Sigmoid colon (tissue), 6 donors: ENCODE measurements at regions not wholly inside any gene's neighbourhood (a gene's known extent, or its start where the extent isn't known, plus 50 kb on each side); places are given as distances from the start of the nearest gene placed in this dataset.

Experiments
- DNase-seq: peaks from one replicate; pipeline ENCODE4 v3.0.0-alpha.2; 2019
- H3K27ac ChIP-seq, 4 donors: fragments of 200-600 bp; sonication (generic); one replicate each; pipeline ENCODE4 v1.5.1; 2016 to 2019; ENCODE audit warnings: mild to moderate bottlenecking in 1 of 4
- H3K27me3 ChIP-seq, 3 donors: fragments of 200-600 bp; sonication (generic); one replicate each; pipeline ENCODE4 v1.5.1; 2019; ENCODE audit warnings: mild to moderate bottlenecking in 1 of 3
- H3K36me3 ChIP-seq, 4 donors: fragments of 200-600 bp; sonication (generic); one replicate each; pipeline ENCODE4 v1.5.1; 2016 to 2019
- H3K4me1 ChIP-seq, 4 donors: fragments of 200-600 bp; sonication (generic); one replicate each; pipeline ENCODE4 v1.5.1; 2017 to 2019
- H3K4me3 ChIP-seq, 4 donors: fragments of 200-600 bp; sonication (generic); one replicate each; pipeline ENCODE4 v1.5.1; 2017 to 2019; ENCODE audit warnings: mild to moderate bottlenecking in 2 of 4, moderate library complexity in 1 of 4
- H3K9me3 ChIP-seq, 4 donors: fragments of 200-600 bp in 3 of 4; sonication (generic) in 3 of 4; one replicate each; pipeline versions ENCODE4 v1.5.1 to v1.6.1; 2013 to 2019
- CTCF ChIP-seq, 4 experiments: fragments of 450-650 bp in 3 of 4; fragments of 200-600 bp in 1 of 4; IDR thresholded peaks; one replicate each; pipeline ENCODE4 v1.5.1; 2016 to 2019; ENCODE audit warnings: antibody characterized with exemption in 4 of 4, mild to moderate bottlenecking in 3 of 4, moderate library complexity in 2 of 4
- EP300 ChIP-seq, 4 donors: sonication (generic); formaldehyde crosslinking; IDR thresholded peaks; one replicate each; pipeline ENCODE4 v1.6.1; 2017; ENCODE audit warnings: antibody characterized with exemption in 4 of 4
- POLR2A ChIP-seq, 2 donors: fragments of 450-650 bp; IDR thresholded peaks; one replicate each; pipeline ENCODE4 v1.6.1; 2016; ENCODE audit warnings: antibody characterized with exemption in 2 of 2, mild to moderate bottlenecking in 2 of 2, moderate library complexity in 2 of 2
- POLR2AphosphoS5 ChIP-seq, 4 donors: sonication (generic); formaldehyde crosslinking; IDR thresholded peaks; one replicate each; pipeline ENCODE4 v1.6.1; 2017; ENCODE audit warnings: antibody characterized with exemption in 4 of 4
- WGBS, 2 donors: extraction: QIAGEN DNeasy Blood & Tissue Kit; methylation state at CpG; one replicate each; pipeline ENCODE4 v1.1.7; 2013; 5-methylcytosine and 5-hydroxymethylcytosine counted together
- intact Hi-C: fragments of 100-400 bp; cut with DNase I; formaldehyde crosslinking; loops from one replicate; pipeline ENCODE4 v1.15.1; 2023
- donor health status: healthy with polysubstance abuse.
- donor health status: healthy.

DNA sequence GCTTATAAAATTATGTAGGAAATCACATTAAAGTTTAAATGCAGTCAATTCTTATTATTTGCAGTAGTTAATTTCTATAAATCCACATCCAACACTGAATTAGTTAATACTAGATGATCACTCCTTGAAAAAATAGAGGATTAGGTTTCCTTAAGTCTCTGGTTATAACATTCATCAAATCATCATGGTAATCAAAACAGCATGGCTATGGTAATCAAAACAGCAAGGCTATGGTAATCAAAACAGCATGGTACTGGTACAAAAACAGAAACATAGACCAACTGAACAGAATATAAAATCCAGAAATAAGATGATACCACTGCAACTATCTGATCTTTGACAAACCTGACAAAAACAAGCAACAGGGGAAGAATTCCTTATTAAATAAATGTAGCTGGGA is 814.6 kb upstream of the CCDC179 start:
- Histone ChIP-seq H3K9me3 (no peaks in the 10 kb centered on the region), H3K4me1 (no peaks in the 10 kb centered on the region), H3K4me3 (no peak overlapping the region), H3K27me3 (no peaks in the 10 kb centered on the region), H3K36me3 (no peaks in the 10 kb centered on the region), H3K27ac (no peak overlapping the region)
- no peak for TF ChIP-seq CTCF (IDR thresholded peaks at IDR 0.05)
- TF ChIP-seq EP300 (IDR thresholded peaks at IDR 0.05) = no peak
- TF ChIP-seq POLR2A (IDR thresholded peaks at IDR 0.05) = no peak
- TF ChIP-seq POLR2AphosphoS5 (IDR thresholded peaks at IDR 0.05) = no peak
- DNase-seq = no peak
- intact Hi-C loops = no loop called here

DNA sequence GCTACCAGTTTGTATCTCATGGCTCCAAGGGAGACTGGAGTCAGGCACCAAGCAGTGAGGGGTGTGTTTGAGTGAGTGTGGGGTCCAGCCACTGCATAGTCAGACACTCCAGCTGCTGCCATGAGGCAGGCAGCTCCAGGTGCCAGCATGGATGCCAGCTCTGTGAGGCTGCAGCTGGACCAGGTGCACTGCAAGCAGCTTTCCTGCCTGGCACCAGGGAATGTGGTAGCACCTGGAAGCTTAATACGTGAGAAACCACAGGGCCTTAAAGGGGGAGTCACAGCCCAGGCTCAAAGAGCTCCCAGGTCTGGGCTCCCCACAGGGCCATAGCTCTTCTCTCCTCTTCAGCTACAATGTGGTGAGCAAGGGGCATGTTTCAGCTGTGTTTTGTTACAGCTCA is 817.8 kb upstream of the LUZP2 start:
- Histone ChIP-seq H3K27ac (no peak overlapping the region), H3K4me1 (no peaks in the 10 kb centered on the region), H3K27me3 (no peaks in the 10 kb centered on the region), H3K4me3 (no peak overlapping the region), H3K36me3 (no peaks in the 10 kb centered on the region), H3K9me3 (no peaks in the 10 kb centered on the region)
- WGBS, 2 donors = 63 to 83% methylated on average over 1 of the region's 1 CpG
- TF ChIP-seq POLR2AphosphoS5 (IDR thresholded peaks at IDR 0.05) = no peak
- no peak for TF ChIP-seq CTCF (IDR thresholded peaks at IDR 0.05)
- TF ChIP-seq EP300 (IDR thresholded peaks at IDR 0.05) = no peak
- TF ChIP-seq POLR2A (IDR thresholded peaks at IDR 0.05) = no peak
- DNase-seq = no peak
- intact Hi-C loops = no loop called here

- no peaks in the 10 kb centered on the region for H3K4me1 ChIP-seq
- no peaks in the 10 kb centered on the region for H3K36me3 ChIP-seq
- WGBS, 2 donors = 90 to 91% methylated on average over 10 of the region's 10 CpGs
- intact Hi-C loops = no loop called here
- H3K27me3 ChIP-seq = no peaks in the 10 kb centered on the region
- no peak for DNase-seq
- no peak overlapping the region for H3K4me3 ChIP-seq
- H3K27ac ChIP-seq = no peak overlapping the region
- no peaks in the 10 kb centered on the region for H3K9me3 ChIP-seq
- TF ChIP-seq POLR2AphosphoS5 (IDR thresholded peaks at IDR 0.05) (no peak), POLR2A (IDR thresholded peaks at IDR 0.05) (no peak), EP300 (IDR thresholded peaks at IDR 0.05) (no peak), CTCF (IDR thresholded peaks at IDR 0.05) (no peak)
Observed at GRCh38 chr11:23679981-23680380, 816.9 kb upstream of the LUZP2 start.

- no peaks in the 10 kb centered on the region for H3K36me3 ChIP-seq
- TF ChIP-seq POLR2A (IDR thresholded peaks at IDR 0.05) (no peak), CTCF (IDR thresholded peaks at IDR 0.05) (no peak), POLR2AphosphoS5 (IDR thresholded peaks at IDR 0.05) (no peak), EP300 (IDR thresholded peaks at IDR 0.05) (no peak)
- no peak overlapping the region for H3K27ac ChIP-seq
- no peak overlapping the region for H3K4me3 ChIP-seq
- intact Hi-C loops = no loop called here
- H3K9me3 ChIP-seq = no peaks in the 10 kb centered on the region
- no peaks in the 10 kb centered on the region for H3K27me3 ChIP-seq
- no peaks in the 10 kb centered on the region for H3K4me1 ChIP-seq
- DNase-seq = no peak
- 92 to 93% methylated on average over 20 of the region's 20 CpGs for WGBS, 2 donors
Observed at GRCh38 chr11:23680488-23681230, 816.2 kb upstream of the LUZP2 start.

DNA sequence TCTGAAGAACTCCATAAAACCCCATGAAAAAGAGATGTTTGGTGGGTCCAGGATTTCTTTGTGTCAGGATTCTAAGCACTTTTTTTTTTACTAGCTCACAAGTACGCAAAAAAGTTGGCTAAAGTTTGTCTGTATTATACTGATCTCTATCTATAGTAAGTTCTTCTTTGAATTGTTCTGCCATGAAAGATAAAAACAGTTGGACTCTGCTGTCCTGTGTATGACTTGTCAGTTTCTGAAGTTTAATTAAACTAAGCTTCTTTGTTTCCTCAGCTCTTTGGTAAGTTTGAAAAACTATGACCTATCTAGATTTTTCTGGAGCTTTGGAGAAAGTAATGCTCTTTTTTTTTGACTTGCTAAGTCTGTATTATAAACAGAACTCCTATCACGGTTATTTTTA is 812.2 kb upstream of the LUZP2 start:
- H3K27me3 ChIP-seq = no peaks in the 10 kb centered on the region
- TF ChIP-seq POLR2A (IDR thresholded peaks at IDR 0.05) (no peak), EP300 (IDR thresholded peaks at IDR 0.05) (no peak), CTCF (IDR thresholded peaks at IDR 0.05) (no peak), POLR2AphosphoS5 (IDR thresholded peaks at IDR 0.05) (no peak)

More for the DNA sequence above, 812.2 kb upstream of the LUZP2 start:
- Histone ChIP-seq H3K4me3 (no peak overlapping the region), H3K36me3 (no peaks in the 10 kb centered on the region), H3K27ac (no peak overlapping the region), H3K4me1 (no peaks in the 10 kb centered on the region), H3K9me3 (no peaks in the 10 kb centered on the region)
- WGBS, 2 donors = 80 to 89% methylated on average over 2 of the region's 2 CpGs
- intact Hi-C loops = no loop called here
- no peak for DNase-seq
